ENCODE measurements at regions not wholly inside any gene's neighbourhood (a gene's known extent, or its start where the extent isn't known, plus 50 kb on each side); places are given as distances from the start of the nearest gene placed in this dataset.
A peak's percentile ranks its signal among the peaks of the same experiment; 100 is the strongest.

DNA sequence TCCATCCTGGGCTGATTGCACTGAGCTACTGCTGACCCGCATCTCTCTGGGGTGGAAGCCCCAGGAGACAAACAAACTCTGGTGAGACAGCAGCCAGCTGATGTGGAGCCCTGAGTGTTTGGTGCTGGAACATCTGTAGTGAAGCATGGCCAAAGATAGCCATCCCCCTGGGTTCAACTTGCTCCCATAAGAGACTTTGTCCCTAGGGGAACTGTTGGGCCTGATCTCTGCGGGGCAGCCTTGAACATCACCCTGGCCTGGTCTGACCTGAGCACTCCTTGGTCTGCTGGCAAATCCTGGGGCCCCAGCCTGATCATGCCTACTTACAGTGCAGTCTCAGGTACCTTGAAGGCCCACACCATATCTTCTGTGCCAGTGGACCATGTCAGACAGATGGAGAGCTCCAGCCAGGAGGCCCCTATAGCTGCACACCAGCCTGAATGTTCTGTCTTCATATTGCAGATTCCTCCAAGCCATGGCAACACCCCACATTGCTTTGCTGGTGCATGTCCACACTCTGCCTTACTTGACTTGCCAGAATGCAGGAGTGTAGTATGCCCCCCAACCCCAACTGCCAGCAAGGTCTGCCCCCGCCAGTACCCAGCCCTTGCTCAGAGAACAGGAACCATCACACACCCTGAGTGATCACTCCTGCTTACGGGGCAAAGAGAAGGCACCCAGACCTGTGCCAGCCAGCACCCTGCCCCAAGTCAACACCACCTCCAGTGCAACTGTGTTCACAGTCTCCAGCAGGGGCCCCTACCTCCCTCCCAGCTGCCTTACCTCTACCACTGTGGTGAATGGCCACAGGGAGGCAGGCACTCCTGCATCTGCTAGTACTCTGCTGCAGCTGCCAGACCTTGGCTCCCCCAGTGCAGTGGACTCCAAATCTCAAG, 690.5 kb upstream of the NR5A2 start:
- DNase-seq: no peak

DNA sequence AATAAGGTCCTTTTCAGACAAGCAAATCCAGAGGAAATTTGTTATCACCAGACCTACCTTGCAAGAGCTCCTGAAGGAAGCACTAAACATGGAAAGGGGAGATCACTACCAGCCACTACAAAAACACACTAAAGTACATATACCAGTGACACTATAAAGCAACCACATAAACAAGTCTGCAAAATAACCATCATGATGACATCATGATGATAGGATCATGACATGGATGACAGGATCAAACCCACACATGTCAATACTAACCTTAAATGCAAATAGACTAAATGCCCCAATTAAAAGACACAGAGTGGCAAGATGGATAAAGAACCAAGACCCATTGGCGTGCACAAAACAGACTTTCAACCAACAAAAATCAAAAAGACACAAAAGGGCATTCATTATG, 688.8 kb upstream of the NR5A2 start:
- no peak for DNase-seq

DNA sequence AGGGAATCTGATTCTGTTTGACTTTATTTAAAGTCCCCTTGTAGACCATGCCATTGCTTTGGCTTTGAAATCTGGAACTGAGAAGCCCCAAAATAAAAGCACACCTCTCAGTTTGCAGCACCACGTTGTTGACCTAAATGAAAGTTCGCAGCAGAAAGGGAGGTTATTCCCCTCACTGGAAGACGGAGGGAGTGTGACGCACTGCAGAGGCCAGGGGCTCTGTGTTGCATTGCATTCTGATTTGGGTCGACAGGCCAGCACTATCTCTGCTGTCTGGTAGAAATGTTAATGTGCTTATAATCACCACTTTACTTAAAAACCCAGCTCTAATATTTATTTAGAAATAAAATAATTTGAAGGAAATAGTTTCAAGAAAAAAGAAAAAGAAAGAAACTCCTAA, 675.2 kb upstream of the NR5A2 start:
- DNase-seq: peak; percentile 3

DNA sequence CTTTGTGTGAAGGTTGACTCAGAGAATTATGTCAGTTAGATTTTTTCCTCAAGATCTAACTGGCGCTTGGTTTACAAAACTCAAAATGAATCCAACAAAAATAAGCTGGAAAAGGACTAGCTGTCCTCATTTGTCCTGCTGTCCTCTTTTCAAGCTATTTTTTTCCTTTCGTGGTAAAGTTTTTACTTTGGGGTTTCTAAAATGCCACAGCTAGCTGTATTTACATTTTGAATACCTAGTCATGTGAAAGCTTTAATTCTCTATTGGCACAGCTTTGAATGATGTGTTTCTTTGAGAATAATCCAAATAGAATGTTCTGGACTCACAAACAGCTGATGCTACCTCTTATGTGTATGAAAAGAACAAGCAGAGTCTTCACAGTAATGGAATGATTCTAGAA, 673.6 kb upstream of the NR5A2 start:
- DNase-seq: no peak

DNA sequence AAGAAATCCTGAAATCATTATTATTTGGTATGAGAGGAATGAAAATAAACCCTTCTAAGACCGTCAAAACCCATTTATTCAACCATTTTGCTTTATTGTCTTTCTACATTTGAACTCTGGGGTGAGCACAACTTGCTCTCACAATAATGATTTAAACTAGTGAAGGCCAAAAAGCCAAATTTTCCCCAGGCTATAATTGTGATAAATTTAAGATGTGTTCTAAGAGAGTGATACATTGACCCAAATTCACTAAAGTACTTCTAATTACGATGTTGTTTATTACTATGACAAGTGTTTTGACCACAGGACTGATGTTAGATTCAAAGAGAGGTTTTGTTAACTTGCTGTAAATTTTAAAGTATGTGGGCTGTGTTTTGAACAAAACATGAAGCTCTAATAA, 670.9 kb upstream of the NR5A2 start:
- DNase-seq: no peak

DNA sequence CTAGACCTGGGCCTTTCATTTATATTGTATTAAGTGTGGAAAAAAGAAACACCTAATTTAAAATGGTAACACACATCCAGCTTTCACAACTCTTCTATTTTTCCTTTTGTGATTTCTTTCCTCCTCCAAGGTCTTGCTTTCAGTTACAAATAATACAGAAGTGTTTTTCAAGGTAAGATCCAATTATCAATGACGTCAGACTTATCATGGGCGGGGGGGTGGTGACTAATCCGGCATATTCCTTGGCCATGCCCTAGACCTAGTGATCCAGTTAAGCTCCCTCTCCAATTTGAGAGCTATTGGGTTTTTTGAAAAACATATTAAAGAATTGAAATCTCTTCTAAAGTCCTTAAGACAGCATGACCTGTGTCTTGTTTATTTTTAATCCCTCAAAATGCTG, 669.9 kb upstream of the NR5A2 start:
- no peak for DNase-seq

DNA sequence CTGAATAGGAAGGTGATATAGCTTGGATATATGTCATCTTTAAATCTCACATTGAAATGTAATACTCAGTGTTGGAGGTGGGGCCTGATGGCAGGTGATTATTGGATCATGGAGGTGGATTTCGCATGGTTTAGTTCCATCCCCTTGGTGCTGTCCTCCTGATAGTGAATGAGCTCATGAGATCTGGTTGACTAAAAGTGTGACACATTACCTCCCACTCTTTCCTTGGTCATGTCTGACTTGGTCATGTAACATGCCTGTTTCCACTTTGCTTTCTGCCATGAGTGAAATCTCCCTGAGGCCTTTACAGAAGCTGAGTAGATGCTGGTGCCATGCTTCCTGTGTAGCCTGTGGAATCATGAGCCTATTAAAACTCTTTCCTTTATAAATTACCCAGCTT, 664.5 kb upstream of the NR5A2 start:
- DNase-seq: no peak

DNA sequence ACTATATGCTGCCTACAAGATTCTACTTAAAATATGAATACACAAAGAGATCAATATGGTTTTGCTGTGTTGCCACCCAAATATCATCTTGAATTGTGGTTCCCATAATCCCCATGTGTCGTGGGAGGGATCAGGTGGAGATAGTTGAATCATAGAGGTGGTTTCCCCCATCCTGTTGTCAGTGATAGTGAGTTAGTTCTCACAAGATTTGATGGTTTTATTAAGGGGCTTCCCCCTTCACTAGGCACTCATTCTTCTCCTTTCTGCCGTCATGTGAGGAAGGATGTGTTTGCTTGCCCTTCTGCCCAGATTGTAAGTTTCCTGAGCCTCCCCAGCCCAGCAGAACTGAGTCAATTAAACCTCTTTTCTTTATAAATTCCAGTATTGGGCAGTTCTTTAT, 654.4 kb upstream of the NR5A2 start:
- no peak for DNase-seq

DNA sequence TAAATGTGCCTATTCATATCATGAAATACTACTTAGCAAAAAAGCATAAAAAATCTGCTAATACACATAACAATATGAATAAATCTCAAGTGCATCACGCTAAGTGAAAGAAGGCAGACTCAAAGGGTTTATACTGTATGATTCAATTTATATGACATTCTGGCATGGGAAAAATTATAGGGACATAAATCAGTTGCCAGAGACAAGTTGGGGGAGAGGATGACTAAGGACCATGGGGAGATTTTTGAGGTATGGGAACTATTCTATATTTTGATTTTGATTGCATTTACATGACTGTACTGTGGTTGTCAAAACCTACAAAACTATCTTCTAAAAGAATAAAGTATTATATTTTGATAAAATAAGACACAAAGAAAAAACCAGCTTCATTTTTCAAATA, 650.3 kb upstream of the NR5A2 start:
- DNase-seq: no peak

DNA sequence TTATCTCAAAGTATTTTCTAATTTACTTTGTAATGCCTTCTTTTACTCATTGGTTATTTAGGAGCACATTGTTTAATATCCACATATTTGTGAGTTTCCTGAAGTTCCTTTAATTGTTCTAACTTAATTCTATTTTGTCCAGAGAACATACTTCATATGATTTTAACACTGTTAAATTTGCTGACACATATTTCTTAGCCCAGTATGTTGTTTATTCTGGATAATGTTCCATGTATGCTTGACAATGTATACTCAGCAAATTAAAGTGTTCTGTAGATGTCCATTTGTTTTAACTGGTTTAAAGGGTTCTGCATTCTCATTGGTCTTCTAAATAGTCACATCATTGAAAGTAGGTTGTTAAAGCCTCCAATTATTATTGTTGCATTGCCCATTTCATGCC, 643.7 kb upstream of the NR5A2 start:
- DNase-seq: no peak

DNA sequence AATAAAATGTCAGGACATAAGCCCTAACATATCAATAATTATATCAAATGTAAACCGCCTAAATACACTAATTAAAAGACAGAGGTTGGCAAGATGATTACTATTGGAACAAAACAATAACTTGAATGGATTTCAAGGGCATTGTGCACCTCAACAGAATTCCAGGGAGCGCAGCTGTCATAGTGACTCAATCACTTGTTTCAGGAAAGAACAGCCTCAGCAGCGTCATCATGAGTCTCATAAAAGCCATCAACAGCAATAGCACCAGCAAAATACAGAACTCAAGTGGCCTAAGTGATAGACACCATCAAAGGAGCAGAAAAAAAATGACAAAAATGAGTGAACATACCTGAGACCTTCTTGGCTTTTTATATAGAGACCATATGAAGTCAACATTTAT, 632.7 kb upstream of the NR5A2 start:
- peak; percentile 10 for DNase-seq

DNA sequence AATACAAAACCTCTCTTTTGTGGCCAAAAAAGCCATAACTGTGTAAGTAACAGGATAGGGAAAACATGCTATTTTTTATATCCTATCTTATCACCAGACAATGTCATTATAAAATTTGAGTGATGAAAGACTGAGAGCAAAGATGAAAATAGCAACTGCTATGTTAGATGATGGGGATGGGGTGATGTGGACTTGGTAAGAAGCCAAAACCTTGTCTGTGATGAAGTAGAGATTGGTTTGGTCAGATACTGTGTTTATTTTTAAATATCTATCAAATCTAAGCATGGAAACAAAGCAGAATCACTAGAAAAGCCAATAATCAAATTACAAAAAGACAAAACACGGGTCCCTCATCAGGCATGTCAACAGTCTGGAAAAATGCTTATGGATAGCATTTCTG, 631.1 kb upstream of the NR5A2 start:
- DNase-seq: peak; percentile 7

DNA sequence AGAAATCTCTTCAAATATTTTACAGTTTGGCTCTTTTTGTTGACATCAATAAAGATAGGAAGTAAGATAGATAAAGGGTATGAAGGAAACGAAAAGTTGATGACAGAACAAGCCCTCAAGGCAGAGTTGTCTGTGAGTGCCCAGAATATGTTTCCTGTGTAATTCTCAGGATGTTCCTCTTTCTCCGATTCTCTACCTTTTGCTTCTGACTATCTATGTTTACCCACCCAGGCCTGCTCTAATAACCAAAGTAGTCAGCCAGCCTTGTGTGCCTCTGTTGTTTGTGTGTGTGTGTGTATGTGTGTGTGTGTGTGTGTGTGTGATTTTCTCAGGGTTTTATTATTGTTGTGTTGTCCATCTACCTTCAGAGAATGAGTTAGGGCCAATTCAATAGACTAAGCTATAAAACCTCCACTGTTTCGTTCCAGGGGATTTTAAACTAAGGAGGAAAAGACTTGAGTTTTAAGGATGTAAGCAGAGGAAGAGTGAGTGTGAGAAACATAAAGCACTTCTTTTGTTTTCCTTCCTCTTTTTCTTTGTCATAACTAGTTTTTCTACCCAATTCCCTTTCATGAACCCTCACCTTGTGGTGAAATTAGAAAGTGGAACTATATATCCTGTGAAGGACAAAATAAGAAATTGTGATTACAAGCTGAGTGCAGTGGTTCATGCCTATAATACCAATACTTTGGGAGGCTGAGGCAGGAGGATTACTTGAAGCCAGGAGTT, 627.4 kb upstream of the NR5A2 start:
- no peak for DNase-seq

DNA sequence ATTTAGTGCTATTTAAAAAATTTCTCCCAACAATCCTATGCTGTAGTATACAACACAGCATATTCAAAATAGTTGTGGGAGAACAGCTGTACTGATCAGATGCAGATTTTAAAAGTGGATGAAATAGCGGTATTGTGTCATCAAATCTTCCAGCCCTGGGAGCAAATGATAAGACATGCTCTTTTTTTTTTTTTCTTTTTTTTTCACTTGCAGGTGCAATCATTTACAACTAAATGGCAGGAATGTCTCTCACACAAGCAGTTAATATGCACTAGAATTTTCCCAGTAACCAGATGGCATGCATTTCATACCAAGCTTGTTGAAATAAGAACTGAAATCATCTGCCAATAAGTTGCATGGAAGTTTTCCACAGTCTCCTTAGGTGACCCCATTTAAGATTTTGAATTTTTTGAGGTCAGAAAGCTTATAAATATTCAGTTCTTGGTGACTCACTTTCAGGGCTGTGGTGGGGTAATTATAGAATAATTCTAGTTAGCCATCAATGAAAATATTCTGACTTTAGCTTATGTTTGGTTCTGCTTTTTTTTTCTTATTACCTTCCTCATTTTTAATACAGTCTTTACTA, 623.9 kb upstream of the NR5A2 start:
- peak; percentile 2 for DNase-seq

DNA sequence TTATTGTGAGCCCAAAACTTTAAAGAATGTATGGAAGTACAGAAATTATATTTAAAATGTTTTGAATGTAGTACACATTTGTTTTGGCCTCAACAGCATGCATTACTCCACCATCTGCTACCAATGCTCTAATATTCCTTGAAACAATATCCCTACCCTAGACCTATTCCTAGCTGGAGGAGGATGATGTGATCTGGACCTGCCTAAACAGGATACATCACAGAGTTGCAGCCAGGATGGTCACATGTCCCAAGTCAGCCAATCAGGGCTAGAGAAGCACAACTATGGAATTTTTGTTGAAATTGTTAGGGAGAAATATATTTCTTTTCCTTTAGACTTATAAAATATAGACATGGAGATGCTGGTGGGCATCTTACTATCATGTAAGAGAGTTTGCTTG, 623.3 kb upstream of the NR5A2 start:
- DNase-seq: no peak

DNA sequence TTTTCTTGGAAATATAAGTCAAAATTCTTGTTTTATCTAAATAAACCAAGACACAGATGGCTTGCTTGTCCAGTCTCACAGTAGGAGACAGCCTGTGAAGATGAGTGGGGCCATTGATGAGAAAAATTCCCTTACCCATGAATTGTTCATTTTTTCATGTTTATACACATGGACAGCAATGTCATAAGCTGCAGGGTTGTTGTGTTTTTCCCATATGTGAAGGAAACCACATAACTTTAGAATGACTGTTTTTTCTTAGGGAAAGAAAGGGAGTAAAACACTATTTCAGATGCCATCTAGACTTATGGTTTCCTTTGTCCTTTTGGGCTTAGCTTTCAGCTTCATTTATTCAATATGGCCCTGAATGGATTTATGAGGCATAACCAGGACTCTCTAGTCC, 622.5 kb upstream of the NR5A2 start:
- DNase-seq: no peak

DNA sequence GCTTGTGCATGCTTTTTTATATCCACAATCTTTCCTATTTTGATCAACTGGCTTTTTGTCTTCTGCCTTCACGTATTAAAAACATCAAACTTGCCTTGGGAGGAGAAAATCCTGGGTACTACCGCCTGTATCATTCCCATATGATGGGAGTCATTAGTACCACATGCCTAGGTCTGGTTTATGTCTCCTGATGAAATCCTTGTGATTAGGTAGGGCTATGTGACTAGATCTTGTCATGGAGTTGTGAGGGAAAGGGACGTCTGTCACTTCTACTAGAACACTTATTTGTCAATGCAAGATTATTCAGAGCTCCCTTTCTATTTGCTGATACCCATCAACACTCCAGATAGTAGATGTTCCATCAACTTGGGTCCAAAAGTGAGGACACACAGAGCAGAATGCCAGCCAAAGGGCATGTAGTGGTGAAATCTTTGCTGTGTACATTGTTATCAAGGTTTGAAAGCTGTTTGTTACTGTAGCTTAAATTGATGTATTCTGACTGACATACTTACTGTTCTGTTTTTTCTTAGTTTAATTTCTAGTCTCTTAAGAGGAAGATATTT, 621.8 kb upstream of the NR5A2 start:
- no peak for DNase-seq

DNA sequence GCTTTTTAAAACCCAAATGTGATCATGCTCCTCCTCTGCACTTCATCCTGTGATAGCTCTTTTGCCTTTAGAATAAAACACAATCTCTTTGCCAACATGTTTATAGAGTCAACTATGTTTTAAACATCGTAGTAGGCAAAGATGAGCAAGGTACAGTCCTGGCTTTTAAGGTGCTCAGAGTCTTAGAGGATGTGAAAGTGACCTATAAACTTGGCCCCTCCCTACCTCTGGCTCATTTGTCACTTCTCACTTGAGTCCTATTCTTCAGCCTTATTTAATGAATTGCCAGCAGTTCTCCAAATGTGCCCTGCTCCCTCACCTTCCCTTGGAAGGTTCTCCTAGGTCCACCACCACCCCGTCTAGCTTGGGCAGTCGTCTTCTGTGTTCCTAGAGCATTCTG, 617.0 kb upstream of the NR5A2 start:
- no peak for DNase-seq

DNA sequence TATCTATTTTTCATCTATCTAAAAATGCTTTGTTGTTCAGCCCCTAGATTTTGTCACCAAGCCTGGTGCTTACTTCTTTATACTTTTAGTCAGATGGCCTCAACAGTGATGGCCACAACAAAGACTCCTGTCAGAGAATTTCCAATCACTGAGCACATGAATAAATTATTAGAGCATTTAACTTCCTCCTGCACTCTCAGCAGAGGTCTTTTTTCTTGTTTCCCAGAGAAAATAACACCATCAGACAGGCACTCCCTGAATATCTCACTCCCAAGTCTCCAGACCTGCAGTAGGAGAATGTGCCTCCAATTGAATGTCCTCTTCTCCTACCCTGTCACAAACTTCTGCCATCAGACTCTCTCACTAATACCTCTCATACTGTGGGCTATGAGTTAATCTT, 616.0 kb upstream of the NR5A2 start:
- no peak for DNase-seq

DNA sequence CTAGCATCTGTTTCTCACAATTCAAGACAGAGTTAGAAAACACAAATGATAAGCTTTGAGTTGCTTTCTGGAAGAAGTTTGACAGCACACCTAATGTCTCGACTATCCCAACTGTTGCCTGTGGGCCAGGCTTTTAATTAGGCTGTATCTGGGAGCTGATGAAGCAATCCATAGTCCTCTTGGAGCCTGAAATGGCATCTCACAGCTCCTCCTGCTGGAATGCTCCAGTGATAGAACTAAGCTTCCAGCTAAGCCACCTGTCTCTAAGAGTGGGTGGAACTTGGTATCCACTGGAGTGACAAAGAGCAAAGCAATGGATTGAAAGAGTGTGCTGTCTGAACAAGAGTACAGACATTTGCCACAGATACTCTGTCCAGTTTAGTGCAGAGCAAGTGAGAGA, 605.3 kb upstream of the NR5A2 start:
- peak; percentile 39 for DNase-seq

DNA sequence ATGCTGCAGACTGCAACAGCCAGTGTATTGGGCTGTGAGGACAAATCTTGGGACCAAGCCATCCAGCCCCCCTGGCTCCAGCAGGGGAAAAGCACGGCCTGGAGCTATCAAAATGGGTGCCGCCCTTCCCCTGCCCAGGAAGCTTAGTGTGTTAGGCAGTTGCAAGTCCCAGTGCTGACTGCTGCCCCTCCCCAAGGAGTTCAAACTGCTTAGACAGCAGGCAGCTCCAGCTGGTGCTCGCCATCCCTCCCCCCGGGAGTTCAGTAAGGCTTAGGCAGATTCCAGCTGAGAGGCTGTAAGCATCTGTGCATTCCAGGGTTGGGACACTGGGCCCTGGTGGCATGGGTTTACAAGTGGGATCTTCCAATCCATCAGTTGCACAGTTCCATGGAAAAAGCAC, 579.6 kb upstream of the NR5A2 start:
- peak; percentile 16 for DNase-seq

DNA sequence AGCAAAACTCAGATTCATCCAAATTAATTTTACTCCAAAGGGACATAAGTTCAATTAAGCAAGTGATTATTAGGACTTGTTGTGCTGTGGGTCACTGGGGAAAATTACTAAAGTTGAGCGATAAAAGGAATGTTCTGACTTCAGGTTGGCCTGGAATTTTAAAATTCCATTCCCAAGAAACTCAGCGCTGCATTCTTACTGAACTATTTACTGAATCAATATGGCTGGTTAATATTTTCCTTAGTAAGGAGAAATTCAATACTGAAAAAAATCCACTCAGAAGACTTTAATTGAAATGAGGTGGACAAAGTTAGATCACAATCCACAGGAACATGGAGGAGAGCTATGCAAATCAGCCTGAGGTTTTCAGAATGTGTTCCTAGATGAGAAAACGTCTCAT, 578.9 kb upstream of the NR5A2 start:
- no peak for DNase-seq

DNA sequence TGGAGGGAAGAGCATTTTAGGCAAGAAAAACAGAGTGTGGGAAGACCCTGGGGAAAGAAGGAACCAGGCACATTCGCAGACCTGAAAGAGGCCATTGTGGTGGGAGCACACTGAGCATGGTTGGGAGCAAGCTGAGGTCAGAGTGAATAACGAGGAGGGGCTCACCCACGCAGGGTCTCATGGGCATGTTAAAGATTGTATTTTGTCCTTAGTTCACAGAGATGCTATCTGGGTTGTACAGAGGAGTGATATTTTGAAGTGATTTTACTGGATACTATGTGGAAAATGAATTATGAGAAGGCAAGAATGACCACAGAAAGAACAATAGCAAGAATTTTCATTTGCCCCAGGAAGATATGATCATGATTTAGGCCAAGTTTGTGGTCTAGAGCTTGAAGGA, 578.3 kb upstream of the NR5A2 start:
- no peak for DNase-seq

All from tongue (tissue), 1 donor.